ENCODE measurements at regions not wholly inside any gene's neighbourhood (a gene's known extent, or its start where the extent isn't known, plus 50 kb on each side); places are given as distances from the start of the nearest gene placed in this dataset.
"Not testable (repeated sequence)": the region's sequence is repeated elsewhere in the genome, so short reads cannot be mapped to it uniquely, and the experiment has no call there.

DNA sequence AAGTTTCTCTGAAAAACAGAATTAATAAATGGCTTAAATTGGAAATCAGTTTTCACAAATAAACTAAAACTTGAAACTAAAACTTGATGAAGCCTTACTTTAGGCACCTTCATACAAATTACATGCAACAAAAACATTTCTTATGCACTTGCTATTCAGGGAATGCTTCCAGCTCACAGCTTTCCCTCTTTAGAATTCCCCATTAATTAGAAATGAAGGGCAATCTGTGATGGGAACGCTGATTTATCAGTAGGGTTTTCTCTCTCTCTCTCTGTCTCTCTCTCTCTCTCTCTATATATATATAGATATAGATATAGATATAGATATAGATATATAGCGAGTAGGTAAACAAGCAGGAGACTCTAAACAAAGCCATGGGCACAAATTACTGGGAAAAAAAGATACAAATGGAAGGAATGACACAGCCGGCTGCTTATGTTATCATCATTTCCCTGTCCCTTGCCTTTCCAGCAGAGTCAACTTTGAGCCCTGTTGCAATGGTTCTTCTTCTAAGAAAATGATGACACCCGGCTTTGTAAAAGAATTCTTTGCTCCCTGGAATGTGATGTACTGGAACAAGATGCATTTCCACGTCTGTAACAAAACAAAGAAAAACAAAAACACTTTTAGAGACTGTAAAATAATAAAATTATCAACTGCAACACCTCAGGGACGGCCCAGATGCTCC lies 1121.6 kb upstream of the TMEM132C start:
- H3K27ac Mint-ChIP-seq = peak overlapping the region; percentile 44
- H3K36me3 Mint-ChIP-seq (ENCODE audit: low read depth) = no peaks in the 10 kb centered on the region
- peak overlapping the region; percentile 82 for H3K4me3 Mint-ChIP-seq
- peaks cover 6% of the 10 kb centered on the region for H3K9me3 Mint-ChIP-seq
- peaks cover 7% of the 10 kb centered on the region for H3K27me3 Mint-ChIP-seq (ENCODE audit: insufficient read depth)
- H3K4me1 Mint-ChIP-seq (ENCODE audit: low read depth) = no peaks in the 10 kb centered on the region
- intact Hi-C loops (cut with micrococcal nuclease) = loop anchor here (2.0 kb wide), 1 partner anchor 15 kb away; no protein-coding TSS in a partner anchor
- no peak for DNase-seq (ENCODE audit: low spot score)

DNA sequence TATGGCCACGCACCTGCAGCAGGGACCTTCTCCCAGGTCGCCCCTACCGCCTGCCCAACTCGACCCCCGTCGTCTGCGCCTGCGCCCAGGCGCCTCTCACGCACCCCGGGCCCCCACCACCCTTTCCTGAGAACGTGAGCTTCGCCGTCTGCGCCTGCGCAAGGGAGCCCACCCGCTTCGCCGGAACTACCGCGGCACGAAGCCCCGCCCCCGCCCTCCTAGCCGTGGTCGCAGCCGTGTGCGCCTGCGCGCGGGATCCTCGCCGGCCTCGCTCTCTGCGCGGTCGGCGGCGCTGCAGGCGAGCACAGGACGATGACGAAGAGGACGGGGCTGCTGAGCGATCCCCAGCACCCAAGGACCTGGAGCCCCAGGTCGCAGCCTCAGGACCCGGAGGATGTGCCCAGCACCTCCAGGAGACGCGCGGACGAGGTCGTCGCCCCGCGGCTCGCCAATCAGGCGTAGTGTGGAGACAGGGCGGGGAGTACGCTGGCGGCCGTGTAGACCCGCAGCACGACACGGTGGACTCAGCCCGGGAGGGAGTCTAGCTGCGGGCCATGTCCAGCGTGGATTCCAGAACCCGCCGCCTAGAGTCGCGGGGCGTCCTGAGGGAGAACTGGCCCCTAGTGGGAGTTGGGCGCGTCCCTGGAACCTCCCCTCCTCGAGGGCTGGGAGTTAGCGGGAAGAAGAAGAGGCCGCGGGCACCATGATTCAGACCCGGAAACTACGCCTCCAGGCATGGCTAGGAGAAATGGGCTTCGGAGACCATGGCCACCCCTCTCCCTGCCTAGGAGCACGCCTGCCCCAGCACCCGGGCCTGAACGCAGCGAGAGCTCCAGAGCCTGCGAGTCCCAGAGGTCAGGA lies 1120.8 kb upstream of the TMEM132C start:
- Mint-ChIP-seq H3K4me3 (peak overlapping the region; percentile 82), H3K9me3 (peaks cover 4% of the 10 kb centered on the region), H3K27ac (peak overlapping the region; percentile 44), H3K27me3 (ENCODE audit: insufficient read depth) (peaks cover 7% of the 10 kb centered on the region), H3K4me1 (ENCODE audit: low read depth) (no peaks in the 10 kb centered on the region), H3K36me3 (ENCODE audit: low read depth) (no peaks in the 10 kb centered on the region)
- DNase-seq (ENCODE audit: low spot score) = peak; percentile 59
- intact Hi-C loops (cut with micrococcal nuclease) = loop anchor here (2.0 kb wide), 1 partner anchor 15 kb away; no protein-coding TSS in a partner anchor

DNA sequence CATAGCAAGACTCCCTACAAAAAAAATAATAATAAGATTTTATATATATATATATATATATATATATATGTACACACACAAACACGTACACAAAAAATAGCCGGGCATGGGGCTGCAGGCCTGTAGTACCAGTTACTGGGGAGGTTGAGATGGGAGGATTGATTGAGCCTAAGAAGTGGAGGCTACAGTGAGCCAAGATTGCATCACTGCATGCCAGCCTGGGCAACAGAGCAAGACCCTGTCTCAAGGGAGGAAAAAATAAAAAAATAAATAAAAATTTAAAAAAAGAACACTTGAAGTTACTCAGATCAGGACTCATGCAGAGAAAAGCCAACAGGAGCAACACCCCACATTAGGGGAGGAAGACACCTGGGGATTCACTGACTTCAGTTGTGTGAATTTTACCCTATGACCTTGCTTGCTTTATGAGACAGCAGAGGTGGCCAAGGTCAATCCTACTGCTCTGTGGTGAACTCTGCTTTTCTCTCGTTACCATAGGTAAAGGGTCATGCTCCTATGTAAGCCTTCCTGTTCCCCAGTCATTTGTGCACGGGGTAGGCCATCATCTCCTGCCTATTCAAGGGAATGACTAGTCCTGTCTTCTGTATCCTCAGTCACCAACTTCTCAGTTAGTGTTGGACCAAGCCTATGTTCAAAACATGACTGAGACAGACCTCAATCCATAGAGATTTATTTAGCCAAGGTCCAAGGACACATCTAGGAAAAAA lies 1119.8 kb upstream of the TMEM132C start:
- intact Hi-C loops (cut with micrococcal nuclease) = no loop called here

DNA sequence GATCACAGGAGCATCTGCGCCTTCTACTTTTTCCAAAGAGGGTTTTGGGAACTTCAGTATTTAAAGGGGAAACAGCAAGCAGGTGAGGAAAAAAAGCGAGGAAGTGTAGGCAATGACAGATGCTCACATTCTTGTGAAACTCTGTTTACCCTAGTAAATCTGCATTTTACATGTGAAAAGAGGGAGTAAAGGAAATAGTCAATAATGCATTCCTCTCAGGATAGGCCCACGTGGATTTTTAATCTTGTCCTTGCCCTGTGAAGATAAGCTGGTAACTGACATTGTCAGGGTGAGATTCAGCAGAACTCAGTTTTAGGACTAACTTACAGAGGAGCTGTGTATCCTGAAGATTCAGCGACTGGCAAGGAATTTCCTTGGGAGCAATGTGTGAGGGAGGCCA lies 1119.2 kb upstream of the TMEM132C start:
- H3K9me3 Mint-ChIP-seq = no peaks in the 10 kb centered on the region

More for the DNA sequence above, 1119.8 kb upstream of the TMEM132C start:
- H3K36me3 Mint-ChIP-seq (ENCODE audit: low read depth) = no peaks in the 10 kb centered on the region
- no peaks in the 10 kb centered on the region for H3K4me1 Mint-ChIP-seq (ENCODE audit: low read depth)
- no peak for DNase-seq (ENCODE audit: low spot score)
- H3K4me3 Mint-ChIP-seq = no peak overlapping the region
- peaks cover 2% of the 10 kb centered on the region for H3K27me3 Mint-ChIP-seq (ENCODE audit: insufficient read depth)
- H3K9me3 Mint-ChIP-seq = no peaks in the 10 kb centered on the region
- no peak overlapping the region for H3K27ac Mint-ChIP-seq

DNA sequence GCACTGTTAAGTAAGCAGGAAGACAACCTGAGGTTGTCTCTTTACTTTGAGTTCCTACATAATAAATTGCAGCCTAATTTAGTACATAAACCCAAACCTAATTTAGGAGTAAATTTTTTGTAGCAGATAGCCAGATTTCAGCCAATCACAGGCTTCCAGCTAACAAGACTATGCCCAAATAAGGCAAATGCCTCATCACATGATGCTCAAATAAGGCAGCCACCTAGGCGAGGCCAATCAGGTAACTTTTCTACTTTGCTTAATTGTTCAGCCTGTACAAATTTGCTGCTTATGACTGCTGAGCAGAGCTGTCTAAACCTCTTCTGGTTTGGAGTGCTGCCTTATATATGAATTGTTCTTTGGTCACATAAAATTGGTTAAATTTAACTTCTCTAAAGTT lies 1118.7 kb upstream of the TMEM132C start:
- no peaks in the 10 kb centered on the region for H3K4me1 Mint-ChIP-seq (ENCODE audit: low read depth)
- intact Hi-C loops (cut with micrococcal nuclease) = no loop called here
- DNase-seq (ENCODE audit: low spot score) = no peak
- H3K27ac Mint-ChIP-seq = no peak overlapping the region
- H3K4me3 Mint-ChIP-seq = no peak overlapping the region
- no peaks in the 10 kb centered on the region for H3K36me3 Mint-ChIP-seq (ENCODE audit: low read depth)
- peaks cover 2% of the 10 kb centered on the region for H3K27me3 Mint-ChIP-seq (ENCODE audit: insufficient read depth)
- H3K9me3 Mint-ChIP-seq = no peaks in the 10 kb centered on the region

More for the DNA sequence above, 1119.2 kb upstream of the TMEM132C start:
- Mint-ChIP-seq H3K36me3 (ENCODE audit: low read depth) (no peaks in the 10 kb centered on the region), H3K27me3 (ENCODE audit: insufficient read depth) (peaks cover 2% of the 10 kb centered on the region), H3K27ac (no peak overlapping the region), H3K4me1 (ENCODE audit: low read depth) (no peaks in the 10 kb centered on the region), H3K4me3 (no peak overlapping the region)
- intact Hi-C loops (cut with micrococcal nuclease) = no loop called here
- DNase-seq (ENCODE audit: low spot score) = no peak

DNA sequence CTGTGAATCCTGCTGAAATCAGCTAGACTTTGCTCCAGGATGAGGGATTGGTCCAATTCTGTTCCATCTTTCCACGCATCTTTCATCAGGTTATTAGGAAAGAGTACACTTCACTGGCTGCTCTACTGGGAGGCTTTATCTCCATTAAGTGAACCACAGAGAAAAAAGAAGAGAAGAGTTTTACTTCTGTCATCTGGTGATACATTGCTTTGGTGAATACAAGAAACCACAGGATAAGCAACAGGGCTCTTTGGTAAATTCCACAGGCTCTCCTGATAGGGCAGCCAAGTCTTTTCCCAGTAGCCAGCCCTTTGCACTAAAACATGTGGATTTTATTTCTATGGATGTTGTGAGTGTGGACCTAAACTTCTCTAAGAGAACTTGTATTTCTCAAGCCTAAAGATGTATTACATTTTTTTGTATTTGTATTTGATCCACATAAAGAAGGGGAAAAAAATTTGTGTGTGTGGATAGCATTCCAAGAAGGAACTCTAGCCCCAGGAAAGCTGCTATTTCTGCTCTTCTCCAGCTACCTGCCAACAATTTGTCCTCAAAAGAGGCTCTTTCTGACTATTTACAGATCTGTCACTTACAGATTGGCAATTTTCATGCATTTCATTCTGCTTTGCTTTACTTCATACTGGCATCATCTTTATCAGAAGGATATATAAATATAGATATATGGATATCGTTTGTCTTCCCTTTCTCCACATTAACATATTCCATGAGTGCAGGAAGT lies 1117.6 kb upstream of the TMEM132C start:
- intact Hi-C loops (cut with micrococcal nuclease) = no loop called here
- no peak overlapping the region for H3K4me3 Mint-ChIP-seq
- no peaks in the 10 kb centered on the region for H3K36me3 Mint-ChIP-seq (ENCODE audit: low read depth)
- no peaks in the 10 kb centered on the region for H3K9me3 Mint-ChIP-seq
- H3K27ac Mint-ChIP-seq = no peak overlapping the region
- no peaks in the 10 kb centered on the region for H3K4me1 Mint-ChIP-seq (ENCODE audit: low read depth)
- peaks cover 2% of the 10 kb centered on the region for H3K27me3 Mint-ChIP-seq (ENCODE audit: insufficient read depth)
- no peak for DNase-seq (ENCODE audit: low spot score)

DNA sequence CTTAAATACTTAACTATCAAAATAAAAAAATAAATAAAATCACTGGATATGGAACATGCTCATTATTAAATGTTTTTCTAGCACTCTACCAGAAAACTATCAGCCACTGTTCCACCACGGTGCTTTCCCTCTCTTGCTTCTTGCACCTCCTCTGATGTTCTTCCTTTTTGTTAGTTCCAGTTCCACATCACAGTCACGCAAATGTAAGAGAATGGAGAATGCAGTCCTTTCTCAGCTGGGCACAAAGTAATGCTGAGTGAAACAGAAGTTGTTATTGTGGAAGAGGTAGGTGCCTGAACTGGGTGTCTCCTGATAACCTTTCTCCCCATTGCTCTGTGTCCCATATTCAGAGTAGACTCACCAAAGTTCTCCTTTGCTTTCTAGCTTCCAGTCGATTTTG lies 1116.9 kb upstream of the TMEM132C start:
- Mint-ChIP-seq H3K9me3 (no peaks in the 10 kb centered on the region), H3K27me3 (ENCODE audit: insufficient read depth) (peaks cover 2% of the 10 kb centered on the region), H3K36me3 (ENCODE audit: low read depth) (no peaks in the 10 kb centered on the region), H3K4me3 (no peak overlapping the region), H3K4me1 (ENCODE audit: low read depth) (no peaks in the 10 kb centered on the region), H3K27ac (no peak overlapping the region)
- no peak for DNase-seq (ENCODE audit: low spot score)
- intact Hi-C loops (cut with micrococcal nuclease) = no loop called here

DNA sequence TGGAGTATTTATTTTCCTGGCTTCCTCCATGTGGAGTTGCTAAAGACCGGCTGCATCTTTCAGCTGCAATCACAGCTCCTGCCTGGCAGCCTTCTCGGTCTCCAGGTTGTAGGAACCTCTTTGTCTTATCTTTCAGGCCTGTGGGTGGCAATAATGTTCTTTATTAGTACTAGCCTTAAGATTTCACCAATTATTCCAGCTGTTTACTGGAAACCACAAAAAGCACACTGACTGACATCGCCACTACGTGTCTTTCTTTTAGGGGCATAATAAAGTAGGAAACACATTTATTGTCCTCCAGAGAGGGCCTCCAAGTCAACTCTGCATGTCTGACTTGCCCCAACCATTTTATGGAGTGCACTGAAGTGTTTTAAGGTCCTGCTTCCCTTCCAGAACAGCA lies 1116.5 kb upstream of the TMEM132C start:
- H3K27me3 Mint-ChIP-seq (ENCODE audit: insufficient read depth) = peaks cover 2% of the 10 kb centered on the region
- H3K4me1 Mint-ChIP-seq (ENCODE audit: low read depth) = no peaks in the 10 kb centered on the region
- intact Hi-C loops (cut with micrococcal nuclease) = no loop called here
- H3K4me3 Mint-ChIP-seq = no peak overlapping the region
- no peak for DNase-seq (ENCODE audit: low spot score)
- H3K27ac Mint-ChIP-seq = no peak overlapping the region
- no peaks in the 10 kb centered on the region for H3K36me3 Mint-ChIP-seq (ENCODE audit: low read depth)
- H3K9me3 Mint-ChIP-seq = no peaks in the 10 kb centered on the region

DNA sequence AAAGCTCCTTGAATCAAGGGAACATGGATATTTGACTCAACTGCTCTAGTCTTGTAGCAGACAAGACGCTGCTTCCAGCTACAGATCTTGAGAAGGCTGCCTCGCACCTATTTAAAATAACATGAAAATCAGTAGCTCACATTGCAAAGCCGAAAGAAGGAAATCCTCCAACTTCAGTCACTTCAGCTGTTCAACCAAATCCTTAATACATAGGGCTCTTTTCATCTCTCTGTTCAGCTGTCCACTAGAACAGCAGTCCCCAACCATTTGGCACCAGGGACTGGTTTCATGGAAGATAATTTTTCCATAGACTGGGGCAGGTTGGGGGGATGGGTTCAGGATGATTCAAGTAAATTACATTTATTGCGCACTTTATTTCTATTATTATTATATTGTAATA lies 1116.0 kb upstream of the TMEM132C start:
- intact Hi-C loops (cut with micrococcal nuclease) = no loop called here
- Mint-ChIP-seq H3K27ac (no peak overlapping the region), H3K4me1 (ENCODE audit: low read depth) (no peaks in the 10 kb centered on the region), H3K4me3 (no peak overlapping the region), H3K36me3 (ENCODE audit: low read depth) (no peaks in the 10 kb centered on the region), H3K9me3 (no peaks in the 10 kb centered on the region), H3K27me3 (ENCODE audit: insufficient read depth) (peaks cover 2% of the 10 kb centered on the region)
- no peak for DNase-seq (ENCODE audit: low spot score)

DNA sequence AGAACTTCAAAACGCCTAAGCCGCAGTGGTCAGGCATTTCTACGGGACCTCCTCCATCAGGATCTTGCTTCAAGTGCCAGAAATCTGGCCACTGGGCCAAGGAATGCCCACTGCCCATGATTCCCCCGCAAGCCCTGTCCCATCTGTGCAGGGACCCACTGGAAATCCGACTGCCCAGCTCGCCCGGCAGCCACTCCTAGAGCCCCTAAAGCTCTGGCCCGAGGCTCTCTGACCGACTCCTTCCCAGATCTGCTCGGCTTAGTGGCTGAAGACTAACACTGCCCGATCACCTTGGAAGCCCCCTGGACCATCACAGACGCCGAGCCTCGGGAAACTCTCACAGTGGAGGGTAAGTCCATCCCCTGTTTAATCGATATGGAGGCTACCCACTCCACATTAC lies 1113.0 kb upstream of the TMEM132C start:
- Mint-ChIP-seq H3K9me3 (no peaks in the 10 kb centered on the region), H3K27ac (no peak overlapping the region), H3K4me1 (ENCODE audit: low read depth) (no peaks in the 10 kb centered on the region), H3K36me3 (ENCODE audit: low read depth) (no peaks in the 10 kb centered on the region), H3K27me3 (ENCODE audit: insufficient read depth) (peaks cover 4% of the 10 kb centered on the region), H3K4me3 (no peak overlapping the region)
- DNase-seq (ENCODE audit: low spot score) = no peak
- intact Hi-C loops (cut with micrococcal nuclease) = no loop called here

DNA sequence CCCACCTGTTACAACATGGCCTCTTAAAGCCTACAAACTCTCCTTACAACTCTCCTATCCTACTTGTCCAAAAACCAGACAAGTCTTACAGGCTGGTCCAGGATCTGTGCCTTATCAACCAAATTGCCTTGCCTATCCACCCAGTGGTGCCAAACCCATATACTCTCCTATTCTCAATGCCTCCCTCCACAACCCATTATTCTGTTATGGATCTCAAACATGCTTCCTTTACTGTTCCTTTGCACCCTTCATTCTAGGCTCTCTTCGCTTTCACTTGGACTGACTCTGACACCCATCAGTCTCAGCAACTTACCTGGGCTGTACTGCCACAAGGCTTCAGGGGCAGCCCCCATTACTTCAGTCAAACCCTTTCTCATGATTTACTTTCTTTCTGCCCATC lies 1112.1 kb upstream of the TMEM132C start:
- DNase-seq (ENCODE audit: low spot score); H3K27me3 Mint-ChIP-seq (ENCODE audit: insufficient read depth); H3K9me3 Mint-ChIP-seq; H3K27ac Mint-ChIP-seq; H3K4me1 Mint-ChIP-seq (ENCODE audit: low read depth); H3K36me3 Mint-ChIP-seq (ENCODE audit: low read depth); intact Hi-C loops (cut with micrococcal nuclease); H3K4me3 Mint-ChIP-seq: not testable (repeated sequence)

DNA sequence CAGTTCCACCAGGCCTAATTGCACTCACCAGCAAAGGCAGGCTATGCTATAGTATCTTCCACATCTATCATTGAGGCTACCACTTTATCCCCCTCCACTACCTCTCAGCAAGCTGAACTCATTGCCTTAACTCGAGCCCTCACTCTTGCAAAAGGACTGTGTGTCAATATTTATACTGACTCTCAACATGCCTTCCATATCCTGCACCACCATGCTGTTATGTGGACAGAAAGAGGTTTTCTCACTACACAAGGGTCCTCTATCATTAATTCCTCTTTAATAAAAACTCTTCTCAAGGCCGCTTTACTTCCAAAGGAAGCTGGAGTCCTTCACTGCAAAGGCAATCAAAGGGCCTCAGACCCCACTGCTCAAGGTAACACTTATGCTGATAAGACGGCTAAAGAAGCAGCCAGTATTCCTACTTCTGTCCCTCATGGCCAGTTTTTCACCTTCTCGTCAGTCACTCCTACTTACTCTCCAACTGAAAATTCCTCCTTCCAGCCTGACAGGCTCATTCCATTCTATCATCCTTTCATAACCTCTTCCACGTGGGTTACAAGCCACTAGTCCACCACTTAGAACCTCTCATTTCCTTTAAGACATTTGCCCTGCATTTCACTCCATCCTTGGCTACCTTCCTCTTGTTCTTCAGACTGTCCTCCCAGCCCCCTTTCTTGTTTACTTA lies 1110.9 kb upstream of the TMEM132C start:
- H3K27me3 Mint-ChIP-seq (ENCODE audit: insufficient read depth); intact Hi-C loops (cut with micrococcal nuclease); H3K36me3 Mint-ChIP-seq (ENCODE audit: low read depth); DNase-seq (ENCODE audit: low spot score); H3K4me3 Mint-ChIP-seq; H3K4me1 Mint-ChIP-seq (ENCODE audit: low read depth); H3K9me3 Mint-ChIP-seq; H3K27ac Mint-ChIP-seq: not testable (repeated sequence)
